ENCODE measurements at regions not wholly inside any gene's neighbourhood (a gene's known extent, or its start where the extent isn't known, plus 50 kb on each side); places are given as distances from the start of the nearest gene placed in this dataset.

- Histone ChIP-seq H3K4me3 (ENCODE audit: control extremely low read depth in 1 of 5, extremely low read depth in 1 of 5, insufficient read depth in 1 of 5, low read depth in 2 of 5, low read length in 4 of 5) (no peak overlapping the region), H3K4me1 (ENCODE audit: control insufficient read depth in 2 of 2, insufficient read depth in 2 of 2, low read length in 2 of 2) (no peaks in the 10 kb centered on the region), H3K4me2 (replicated peaks; ENCODE audit: low read depth, low read length, poor library complexity, severe bottlenecking) (no peak overlapping the region), H3K9me3 (ENCODE audit: control extremely low read depth in 1 of 3, control insufficient read depth in 2 of 3, insufficient read depth in 1 of 3, low read length in 2 of 3) (peaks cover 0 to 11% (median 0%) of the 10 kb centered on the region in 3 donors), H3K27me3 (replicated peaks in 1 of 4; ENCODE audit: control extremely low read depth in 1 of 4, control insufficient read depth in 3 of 4, insufficient read depth in 4 of 4, low read length in 3 of 4) (no peaks in the 10 kb centered on the region), H3K36me3 (replicated peaks in 1 of 2; ENCODE audit: control extremely low read depth in 1 of 2, control insufficient read depth in 1 of 2, extremely low read depth in 1 of 2, insufficient read depth in 2 of 2, low read length in 1 of 2) (no peaks in the 10 kb centered on the region), H4K20me1 (ENCODE audit: control insufficient read depth, insufficient read depth, low read length, poor library complexity, severe bottlenecking) (no peaks in the 10 kb centered on the region), H3K27ac (ENCODE audit: low read length in 2 of 2) (no peak overlapping the region), H2AFZ (ENCODE audit: insufficient read depth, low read depth, low read length, poor library complexity, severe bottlenecking) (no peak overlapping the region), H3K9ac (ENCODE audit: low read length) (no peak overlapping the region), H3K79me2 (ENCODE audit: control insufficient read depth, insufficient read depth, low read length) (no peaks in the 10 kb centered on the region)
- DNase-seq (no peak), ATAC-seq (ENCODE audit: low read depth) (no peak)
- H3K27me3 Mint-ChIP-seq, result no peaks in the 10 kb centered on the region
- ChIA-PET CTCF (no interaction called here), POLR2A (no interaction called here)
- intact Hi-C loops (cut with micrococcal nuclease), result no loop called here
- no peak overlapping the region for H3K27ac Mint-ChIP-seq
- H3K4me1 Mint-ChIP-seq, result no peaks in the 10 kb centered on the region
- TF ChIP-seq CTCF (IDR thresholded peaks at IDR 0.05) (no peak), EZH2 (IDR thresholded peaks at IDR 0.05; ENCODE audit: borderline replicate concordance, insufficient read depth, low read depth, low read length, poor library complexity, severe bottlenecking) (no peak)
- H3K9me3 Mint-ChIP-seq (ENCODE audit: insufficient read depth), result no peaks in the 10 kb centered on the region
- no peak overlapping the region for H3K4me3 Mint-ChIP-seq
- WGBS (ENCODE audit: insufficient coverage), result no CpG with 5 or more reads among the region's 3 CpGs
Measured at GRCh38 chr9:18036422-18037187, 437.3 kb upstream of the ADAMTSL1 start.

- Histone ChIP-seq H3K9me3 (ENCODE audit: control extremely low read depth in 1 of 3, control insufficient read depth in 2 of 3, insufficient read depth in 1 of 3, low read length in 2 of 3) (no peaks in the 10 kb centered on the region), H3K4me2 (replicated peaks; ENCODE audit: low read depth, low read length, poor library complexity, severe bottlenecking) (no peak overlapping the region), H3K27ac (ENCODE audit: low read length in 2 of 2) (no peak overlapping the region), H2AFZ (ENCODE audit: insufficient read depth, low read depth, low read length, poor library complexity, severe bottlenecking) (no peak overlapping the region), H3K79me2 (ENCODE audit: control insufficient read depth, insufficient read depth, low read length) (no peaks in the 10 kb centered on the region), H3K36me3 (replicated peaks in 1 of 2; ENCODE audit: control extremely low read depth in 1 of 2, control insufficient read depth in 1 of 2, extremely low read depth in 1 of 2, insufficient read depth in 2 of 2, low read length in 1 of 2) (no peaks in the 10 kb centered on the region), H3K9ac (ENCODE audit: low read length) (no peak overlapping the region), H3K27me3 (replicated peaks in 1 of 4; ENCODE audit: control extremely low read depth in 1 of 4, control insufficient read depth in 3 of 4, insufficient read depth in 4 of 4, low read length in 3 of 4) (no peaks in the 10 kb centered on the region), H3K4me1 (ENCODE audit: control insufficient read depth in 2 of 2, insufficient read depth in 2 of 2, low read length in 2 of 2) (no peaks in the 10 kb centered on the region), H4K20me1 (ENCODE audit: control insufficient read depth, insufficient read depth, low read length, poor library complexity, severe bottlenecking) (no peaks in the 10 kb centered on the region), H3K4me3 (ENCODE audit: control extremely low read depth in 1 of 5, extremely low read depth in 1 of 5, insufficient read depth in 1 of 5, low read depth in 2 of 5, low read length in 4 of 5) (no peak overlapping the region)
- no peaks in the 10 kb centered on the region for H3K9me3 Mint-ChIP-seq (ENCODE audit: insufficient read depth)
- CTCF ChIA-PET, result no interaction called here
- DNase-seq (no peak), ATAC-seq (ENCODE audit: low read depth) (no peak)
- H3K27ac Mint-ChIP-seq, result no peak overlapping the region
- no peak overlapping the region for H3K4me3 Mint-ChIP-seq
- POLR2A ChIA-PET, result no interaction called here
- H3K27me3 Mint-ChIP-seq, result no peaks in the 10 kb centered on the region
- no peak for TF ChIP-seq EZH2 (IDR thresholded peaks at IDR 0.05; ENCODE audit: borderline replicate concordance, insufficient read depth, low read depth, low read length, poor library complexity, severe bottlenecking)
- no peak for TF ChIP-seq CTCF (IDR thresholded peaks at IDR 0.05)
- WGBS (ENCODE audit: insufficient coverage), result 96% methylated on average over 6 of the region's 6 CpGs
- intact Hi-C loops (cut with micrococcal nuclease), result no loop called here
- H3K4me1 Mint-ChIP-seq, result no peaks in the 10 kb centered on the region
Measured at GRCh38 chr9:18037981-18038380, 436.0 kb upstream of the ADAMTSL1 start.

All from B cell (primary cell).